ENCODE measurements at regions not wholly inside any gene's neighbourhood (a gene's known extent, or its start where the extent isn't known, plus 50 kb on each side); places are given as distances from the start of the nearest gene placed in this dataset.

DNA sequence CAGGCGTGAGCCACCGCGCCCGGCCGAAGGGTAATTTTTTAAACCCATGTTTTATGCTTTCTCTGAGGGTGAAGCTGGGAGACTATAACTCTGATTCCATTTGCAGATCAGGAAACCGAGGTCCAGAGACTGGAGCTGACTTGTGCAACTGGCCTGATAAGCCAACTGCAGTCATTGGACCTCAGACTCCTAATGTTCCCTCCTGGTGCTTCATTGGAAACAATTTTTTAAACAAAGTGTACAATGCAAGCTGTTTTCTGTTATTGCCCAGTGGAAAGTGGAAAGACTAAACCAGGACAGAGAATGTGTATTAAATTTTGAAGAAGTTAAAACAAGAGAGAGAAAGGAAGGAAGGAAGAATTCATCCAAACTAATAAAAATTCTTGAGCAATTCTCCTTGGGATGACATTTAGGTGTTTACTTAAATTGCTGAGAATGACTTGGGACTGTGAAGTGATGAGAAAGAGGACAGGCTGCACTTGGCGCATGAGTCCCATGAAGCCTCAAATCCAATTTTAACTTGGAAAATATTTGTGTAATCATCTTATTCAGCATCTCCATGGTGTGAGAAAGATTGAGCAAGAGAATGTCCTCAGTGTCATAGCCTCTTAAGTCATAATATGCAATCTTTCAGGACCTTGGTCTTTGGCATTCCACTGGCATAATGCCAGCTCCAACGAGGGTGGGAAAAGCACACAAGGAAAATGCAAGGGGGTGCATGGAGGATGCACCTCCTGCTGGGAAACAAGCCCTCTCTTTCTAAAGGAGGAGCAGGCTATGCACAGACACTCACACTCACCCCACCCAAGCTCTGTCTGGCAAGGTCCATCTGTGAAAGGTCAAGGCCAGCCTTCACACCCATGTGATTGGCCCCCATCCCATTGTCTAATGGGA lies 342.0 kb downstream of the SIPA1L2 start:
- H3K4me2 ChIP-seq (ENCODE audit: low read depth, low read length, poor library complexity, severe bottlenecking), result no peak overlapping the region
- no peaks in the 10 kb centered on the region for H3K79me2 ChIP-seq (ENCODE audit: low read length)
- DNase-seq, result no peak
- H3K36me3 ChIP-seq (ENCODE audit: insufficient read depth, low read length), result no peaks in the 10 kb centered on the region
- H3K9ac ChIP-seq (ENCODE audit: low read length), result no peak overlapping the region
- H3K4me3 ChIP-seq (ENCODE audit: low read length), result no peak overlapping the region
- H2AFZ ChIP-seq (ENCODE audit: low read length), result no peak overlapping the region
- H3K9me2 ChIP-seq (replicated peaks; ENCODE audit: insufficient read depth, low read length), result no peaks in the 10 kb centered on the region
- no peaks in the 10 kb centered on the region for H3K4me1 ChIP-seq (ENCODE audit: low read length)
- no peaks in the 10 kb centered on the region for H3K9me3 ChIP-seq (ENCODE audit: low read length)
- no peaks in the 10 kb centered on the region for H4K20me1 ChIP-seq (ENCODE audit: insufficient read depth, low read depth, low read length)
- peaks cover 4% of the 10 kb centered on the region; the same call in 1 of the 2 replicates for H3K27me3 ChIP-seq (ENCODE audit: low read length)
- H3K27ac ChIP-seq (ENCODE audit: low read length), result no peak overlapping the region

DNA sequence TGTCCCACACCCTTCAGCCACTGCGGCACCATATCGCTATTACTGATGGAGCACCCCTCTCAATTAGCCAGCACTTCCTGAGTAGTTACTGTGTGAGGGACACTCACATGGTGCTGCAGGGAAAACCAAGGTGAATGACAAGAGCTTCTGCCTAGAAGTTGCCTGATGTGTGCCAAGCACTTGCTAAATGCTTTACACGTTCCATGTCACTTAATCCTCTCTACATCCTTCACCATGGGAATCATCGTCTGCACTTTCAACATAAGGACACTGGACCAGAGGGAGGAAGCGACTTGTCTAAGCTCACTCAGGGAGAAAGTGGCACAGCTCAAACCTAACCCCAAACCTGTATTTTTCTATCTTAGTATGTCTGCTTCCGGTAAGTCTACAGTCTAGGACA lies 344.8 kb downstream of the SIPA1L2 start:
- H3K4me2 ChIP-seq (ENCODE audit: low read depth, low read length, poor library complexity, severe bottlenecking), result no peak overlapping the region
- H4K20me1 ChIP-seq (ENCODE audit: insufficient read depth, low read depth, low read length), result no peaks in the 10 kb centered on the region
- no peaks in the 10 kb centered on the region for H3K36me3 ChIP-seq (ENCODE audit: insufficient read depth, low read length)
- no peak overlapping the region for H3K9ac ChIP-seq (ENCODE audit: low read length)
- DNase-seq, result no peak
- H3K4me1 ChIP-seq (ENCODE audit: low read length), result no peaks in the 10 kb centered on the region
- H3K9me3 ChIP-seq (ENCODE audit: low read length), result no peaks in the 10 kb centered on the region
- no peaks in the 10 kb centered on the region for H3K27me3 ChIP-seq (ENCODE audit: low read length)
- no peaks in the 10 kb centered on the region for H3K9me2 ChIP-seq (replicated peaks; ENCODE audit: insufficient read depth, low read length)
- H3K27ac ChIP-seq (ENCODE audit: low read length), result no peak overlapping the region
- no peaks in the 10 kb centered on the region for H3K79me2 ChIP-seq (ENCODE audit: low read length)
- H3K4me3 ChIP-seq (ENCODE audit: low read length), result no peak overlapping the region
- no peak overlapping the region for H2AFZ ChIP-seq (ENCODE audit: low read length)

DNA sequence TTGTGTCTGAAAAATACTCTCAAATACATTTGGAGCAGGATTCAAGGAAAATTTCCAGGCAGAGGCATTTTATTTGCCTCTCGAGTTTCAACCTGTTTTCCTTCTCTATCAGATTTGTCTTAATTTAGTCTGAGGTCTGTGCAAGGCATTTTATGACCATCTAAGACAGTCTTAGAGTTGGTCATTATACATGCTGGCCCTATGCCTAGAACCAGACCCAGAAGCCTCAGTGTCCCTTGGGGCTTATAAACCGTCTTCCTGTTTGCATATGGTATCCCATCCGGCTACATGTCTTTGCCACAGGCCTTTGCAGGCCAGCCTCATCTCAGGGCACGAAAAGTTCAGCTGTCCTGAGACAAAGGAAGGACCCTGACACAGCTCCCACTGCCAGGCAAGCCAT lies 346.1 kb downstream of the SIPA1L2 start:
- no peak for DNase-seq
- Histone ChIP-seq H4K20me1 (ENCODE audit: insufficient read depth, low read depth, low read length) (no peaks in the 10 kb centered on the region), H3K9me3 (ENCODE audit: low read length) (no peaks in the 10 kb centered on the region), H3K9ac (ENCODE audit: low read length) (no peak overlapping the region), H3K36me3 (ENCODE audit: insufficient read depth, low read length) (no peaks in the 10 kb centered on the region), H3K4me1 (ENCODE audit: low read length) (no peaks in the 10 kb centered on the region), H2AFZ (ENCODE audit: low read length) (no peak overlapping the region), H3K79me2 (ENCODE audit: low read length) (no peaks in the 10 kb centered on the region), H3K27me3 (ENCODE audit: low read length) (no peaks in the 10 kb centered on the region), H3K4me2 (ENCODE audit: low read depth, low read length, poor library complexity, severe bottlenecking) (no peak overlapping the region), H3K27ac (ENCODE audit: low read length) (no peak overlapping the region), H3K4me3 (ENCODE audit: low read length) (no peak overlapping the region), H3K9me2 (replicated peaks; ENCODE audit: insufficient read depth, low read length) (no peaks in the 10 kb centered on the region)

DNA sequence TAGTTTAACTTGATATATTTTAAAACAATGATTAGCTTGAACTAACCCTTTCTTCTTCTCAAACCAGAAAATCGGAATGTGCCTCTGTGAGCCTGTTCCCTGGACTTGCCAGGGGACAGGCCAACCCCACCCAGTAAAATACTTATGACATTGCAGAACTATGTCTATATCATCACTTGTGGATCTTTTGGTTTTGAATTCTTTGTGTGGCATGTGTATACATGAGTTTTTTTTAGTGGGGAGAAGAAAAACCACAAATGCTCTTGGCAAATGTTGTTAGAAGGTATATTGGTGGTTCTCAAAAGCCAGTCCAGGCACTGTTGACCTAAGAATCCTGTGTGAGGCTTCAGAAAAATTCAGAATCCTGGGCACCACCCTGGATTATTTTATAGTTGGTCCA lies 347.4 kb downstream of the SIPA1L2 start:
- Histone ChIP-seq H4K20me1 (ENCODE audit: insufficient read depth, low read depth, low read length) (no peaks in the 10 kb centered on the region), H3K36me3 (ENCODE audit: insufficient read depth, low read length) (no peaks in the 10 kb centered on the region), H3K27ac (ENCODE audit: low read length) (no peak overlapping the region), H2AFZ (ENCODE audit: low read length) (no peak overlapping the region), H3K4me3 (ENCODE audit: low read length) (no peak overlapping the region), H3K4me1 (ENCODE audit: low read length) (no peaks in the 10 kb centered on the region), H3K9me2 (replicated peaks; ENCODE audit: insufficient read depth, low read length) (no peaks in the 10 kb centered on the region), H3K27me3 (ENCODE audit: low read length) (no peaks in the 10 kb centered on the region), H3K79me2 (ENCODE audit: low read length) (no peaks in the 10 kb centered on the region), H3K9me3 (ENCODE audit: low read length) (no peaks in the 10 kb centered on the region), H3K4me2 (ENCODE audit: low read depth, low read length, poor library complexity, severe bottlenecking) (no peak overlapping the region), H3K9ac (ENCODE audit: low read length) (no peak overlapping the region)
- DNase-seq, result no peak

DNA sequence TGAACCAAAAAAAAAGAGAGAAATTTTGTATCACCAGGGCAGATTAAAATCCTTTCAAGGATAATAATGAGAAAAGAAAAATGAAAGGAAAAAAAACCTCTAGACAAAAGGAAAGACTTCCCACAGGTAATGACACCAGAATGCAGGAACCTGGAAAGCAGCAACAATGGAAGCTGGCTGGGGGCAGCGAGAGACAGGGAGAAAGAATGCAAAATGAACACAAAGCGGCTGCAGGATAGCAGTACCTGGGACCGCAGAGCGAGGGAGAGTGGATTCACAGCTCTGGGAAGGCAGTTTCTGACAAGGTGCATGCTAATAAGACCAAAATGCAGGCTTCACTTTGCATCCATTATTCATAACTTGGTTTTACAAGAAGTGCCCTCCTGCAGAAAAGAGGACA lies 349.0 kb downstream of the SIPA1L2 start:
- Histone ChIP-seq H4K20me1 (ENCODE audit: insufficient read depth, low read depth, low read length) (no peaks in the 10 kb centered on the region), H3K4me1 (ENCODE audit: low read length) (no peaks in the 10 kb centered on the region), H3K9me2 (replicated peaks; ENCODE audit: insufficient read depth, low read length) (no peaks in the 10 kb centered on the region), H3K4me2 (ENCODE audit: low read depth, low read length, poor library complexity, severe bottlenecking) (no peak overlapping the region), H2AFZ (ENCODE audit: low read length) (no peak overlapping the region), H3K4me3 (ENCODE audit: low read length) (no peak overlapping the region), H3K27ac (ENCODE audit: low read length) (no peak overlapping the region), H3K27me3 (ENCODE audit: low read length) (no peaks in the 10 kb centered on the region), H3K79me2 (ENCODE audit: low read length) (no peaks in the 10 kb centered on the region), H3K36me3 (ENCODE audit: insufficient read depth, low read length) (no peaks in the 10 kb centered on the region), H3K9me3 (ENCODE audit: low read length) (no peaks in the 10 kb centered on the region), H3K9ac (ENCODE audit: low read length) (no peak overlapping the region)
- DNase-seq, result no peak

DNA sequence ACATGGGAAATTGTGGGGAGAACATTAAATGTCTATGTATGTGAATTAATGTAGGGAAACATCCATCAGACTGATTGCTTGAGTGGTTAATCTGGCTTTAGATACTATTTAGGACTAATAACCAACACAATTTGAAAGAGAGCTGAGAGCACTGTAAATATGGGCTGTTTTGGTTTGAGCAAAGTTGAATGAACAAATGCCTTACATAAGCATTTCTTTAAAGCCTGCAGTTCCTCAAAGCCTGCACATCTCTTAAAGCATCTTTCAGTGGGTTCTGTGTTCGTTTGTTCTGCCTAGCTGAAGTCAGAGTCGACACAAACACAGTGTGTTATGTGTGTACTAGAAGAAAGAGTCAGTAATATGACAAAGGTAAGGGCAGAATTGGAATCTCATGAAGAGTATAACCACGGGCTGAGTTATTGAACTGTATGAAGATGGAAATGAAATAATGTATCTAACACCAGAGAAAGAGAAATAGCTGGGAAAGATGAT lies 350.0 kb downstream of the SIPA1L2 start:
- H3K4me2 ChIP-seq (ENCODE audit: low read depth, low read length, poor library complexity, severe bottlenecking), result no peak overlapping the region
- H3K27me3 ChIP-seq (ENCODE audit: low read length), result no peaks in the 10 kb centered on the region
- no peaks in the 10 kb centered on the region for H3K4me1 ChIP-seq (ENCODE audit: low read length)
- H3K9me3 ChIP-seq (ENCODE audit: low read length), result no peaks in the 10 kb centered on the region
- no peak overlapping the region for H2AFZ ChIP-seq (ENCODE audit: low read length)
- H3K79me2 ChIP-seq (ENCODE audit: low read length), result no peaks in the 10 kb centered on the region
- DNase-seq, result no peak
- no peak overlapping the region for H3K27ac ChIP-seq (ENCODE audit: low read length)
- no peaks in the 10 kb centered on the region for H3K9me2 ChIP-seq (replicated peaks; ENCODE audit: insufficient read depth, low read length)
- no peak overlapping the region for H3K9ac ChIP-seq (ENCODE audit: low read length)
- H3K4me3 ChIP-seq (ENCODE audit: low read length), result no peak overlapping the region
- H3K36me3 ChIP-seq (ENCODE audit: insufficient read depth, low read length), result no peaks in the 10 kb centered on the region
- no peaks in the 10 kb centered on the region for H4K20me1 ChIP-seq (ENCODE audit: insufficient read depth, low read depth, low read length)

DNA sequence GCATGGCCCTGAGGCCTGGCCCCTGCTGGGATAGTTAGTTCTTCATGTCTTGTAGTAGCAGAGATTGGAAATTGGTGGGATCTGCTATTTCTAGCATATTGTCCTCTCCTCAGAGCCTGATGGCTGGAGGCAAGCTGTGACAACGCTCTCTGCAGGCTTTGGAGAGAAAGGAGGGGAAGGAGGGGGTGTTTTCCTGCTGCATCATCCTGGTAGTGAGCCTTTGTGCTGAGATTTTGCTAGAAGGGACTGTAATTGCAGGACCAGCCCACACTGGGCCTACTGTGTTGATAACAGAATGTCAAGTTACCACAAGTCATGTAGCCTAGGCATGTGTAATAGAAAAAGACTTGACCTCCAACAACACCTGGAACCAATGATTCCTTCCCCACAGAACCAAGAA lies 351.0 kb downstream of the SIPA1L2 start:
- Histone ChIP-seq H3K4me1 (ENCODE audit: low read length) (no peaks in the 10 kb centered on the region), H3K79me2 (ENCODE audit: low read length) (no peaks in the 10 kb centered on the region), H3K4me3 (ENCODE audit: low read length) (no peak overlapping the region), H3K4me2 (ENCODE audit: low read depth, low read length, poor library complexity, severe bottlenecking) (no peak overlapping the region), H3K9me3 (ENCODE audit: low read length) (no peaks in the 10 kb centered on the region), H3K36me3 (ENCODE audit: insufficient read depth, low read length) (no peaks in the 10 kb centered on the region), H2AFZ (ENCODE audit: low read length) (no peak overlapping the region), H4K20me1 (ENCODE audit: insufficient read depth, low read depth, low read length) (no peaks in the 10 kb centered on the region), H3K9me2 (replicated peaks; ENCODE audit: insufficient read depth, low read length) (no peaks in the 10 kb centered on the region), H3K27me3 (ENCODE audit: low read length) (no peaks in the 10 kb centered on the region), H3K9ac (ENCODE audit: low read length) (no peak overlapping the region), H3K27ac (ENCODE audit: low read length) (no peak overlapping the region)
- no peak for DNase-seq

DNA sequence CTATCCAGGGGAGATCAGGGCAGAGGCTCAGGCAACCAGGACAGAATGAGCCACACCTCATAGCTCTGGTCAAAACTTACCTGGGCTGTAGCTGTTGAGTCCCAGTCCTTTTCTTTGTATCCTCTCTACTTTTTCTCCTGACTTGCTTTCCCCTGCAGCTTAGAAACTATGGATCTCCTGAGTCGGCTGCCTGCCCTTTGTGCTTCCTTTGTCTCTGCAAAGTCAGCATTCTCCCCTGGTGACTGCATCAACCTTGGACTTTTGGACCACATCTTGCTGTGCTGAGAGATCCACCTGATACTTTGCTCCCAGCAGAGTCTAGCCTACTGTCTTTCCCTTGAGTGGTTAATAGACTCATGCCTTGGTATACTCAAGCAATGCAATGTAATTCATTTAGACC lies 353.3 kb downstream of the SIPA1L2 start:
- Histone ChIP-seq H3K79me2 (ENCODE audit: low read length) (no peaks in the 10 kb centered on the region), H3K27me3 (ENCODE audit: low read length) (no peaks in the 10 kb centered on the region), H3K9ac (ENCODE audit: low read length) (no peak overlapping the region), H3K36me3 (ENCODE audit: insufficient read depth, low read length) (no peaks in the 10 kb centered on the region), H2AFZ (ENCODE audit: low read length) (no peak overlapping the region), H3K27ac (ENCODE audit: low read length) (no peak overlapping the region), H3K4me2 (ENCODE audit: low read depth, low read length, poor library complexity, severe bottlenecking) (no peak overlapping the region), H3K4me3 (ENCODE audit: low read length) (no peak overlapping the region), H3K9me2 (replicated peaks; ENCODE audit: insufficient read depth, low read length) (no peaks in the 10 kb centered on the region), H3K9me3 (ENCODE audit: low read length) (no peaks in the 10 kb centered on the region), H4K20me1 (ENCODE audit: insufficient read depth, low read depth, low read length) (no peaks in the 10 kb centered on the region), H3K4me1 (ENCODE audit: low read length) (no peaks in the 10 kb centered on the region)
- no peak for DNase-seq
